HepG2 (cell line): ENCODE measurements at regions not wholly inside any gene's neighbourhood (a gene's known extent, or its start where the extent isn't known, plus 50 kb on each side); places are given as distances from the start of the nearest gene placed in this dataset.

Experiments used
- ATAC-seq: fragments of 200-7000 bp; cut with Tn5 transposase; 3 replicates; pipeline ENCODE4 v1.9.1; 2020; ENCODE audit warnings: mild to moderate bottlenecking, moderate library complexity
- BruUV-seq: library from RNA; stranded (reverse); fragments of 400-500 nt; replicated peaks from 2 replicates; lab custom pipeline; 2021; lab: Mats Ljungman, UMichigan
- CTCF ChIA-PET: fragments of 300-600 bp; formaldehyde crosslinking; extraction: SDS; loops from one replicate; lab custom pipeline; 2021; ENCODE audit warnings: low total read pairs, inconsistent platforms, low intra/inter-chr PET ratio; lab: Yijun Ruan, JAX
- POLR2A ChIA-PET: fragments of 350-600 bp; sonication (Branson Sonifier 250); formaldehyde crosslinking; loops from one replicate; lab custom pipeline; 2020; ENCODE audit warnings: antibody characterized with exemption, inconsistent platforms; lab: Yijun Ruan, JAX
- DNase-seq: peaks from one replicate; pipeline ENCODE4 v3.0.0-alpha.2; 2015; ENCODE audit warnings: low spot score
- FAIRE-seq: peaks from 3 replicates; lab custom pipeline; 2011; peaks lifted over from hg19 to GRCh38; lab: Jason Lieb, UNC
- H2AFZ ChIP-seq: one replicate; pipeline ENCODE4 v1.6.1; 2011; ENCODE audit warnings: low read length, inconsistent platforms
- H3K27ac ChIP-seq: fragments of 300-600 bp; 3 replicates; pipeline ENCODE4 v1.8.0; 2011; ENCODE audit warnings: mixed run types, mild to moderate bottlenecking, mixed read lengths, low read length, inconsistent platforms; ENCODE audit not compliant: insufficient read depth; ENCODE audit errors: extremely low read length
- H3K27me3 ChIP-seq, 2 experiments: fragments of 200-600 bp in 1 of 2; 2 replicates in 1 of 2; 3 replicates in 1 of 2; pipeline versions ENCODE4 v1.6.0 to v1.8.0; 2011; ENCODE audit warnings: low read length in 2 of 2, mild to moderate bottlenecking in 2 of 2, moderate library complexity in 2 of 2, inconsistent platforms in 1 of 2; ENCODE audit not compliant: insufficient read depth in 2 of 2, control insufficient read depth in 1 of 2
- H3K36me3 ChIP-seq, 2 experiments: fragments of 200-600 bp in 1 of 2; replicated peaks in 1 of 2; 2 replicates in 1 of 2; 3 replicates in 1 of 2; pipeline versions ENCODE4 v1.5.1 to v1.8.0; 2011; ENCODE audit warnings: low read length in 2 of 2, inconsistent platforms in 1 of 2; ENCODE audit not compliant: insufficient read depth in 2 of 2, control insufficient read depth in 1 of 2
- H3K4me1 ChIP-seq: 2 replicates; pipeline ENCODE4 v1.5.1; 2012; ENCODE audit warnings: low read length, inconsistent platforms; ENCODE audit not compliant: insufficient read depth
- H3K4me2 ChIP-seq: 2 replicates; pipeline ENCODE4 v1.6.0; 2011; ENCODE audit warnings: low read depth, low read length, inconsistent platforms
- H3K4me3 ChIP-seq, 3 experiments: fragments of 200-600 bp in 1 of 3; sonication (generic), shearing (Covaris generic) in 1 of 3; replicated peaks in 1 of 3; 2 replicates each; pipeline ENCODE4 v1.5.1; 2011 to 2016; ENCODE audit warnings: low read length in 3 of 3, inconsistent platforms in 2 of 3, low read depth in 2 of 3, mild to moderate bottlenecking in 2 of 3, control low read depth in 1 of 3, mixed read lengths in 1 of 3; ENCODE audit not compliant: insufficient read depth in 1 of 3
- H3K79me2 ChIP-seq: one replicate; pipeline ENCODE4 v1.6.1; 2011; ENCODE audit warnings: low read length, inconsistent platforms; ENCODE audit not compliant: insufficient read depth
- H3K9ac ChIP-seq: 2 replicates; pipeline ENCODE4 v1.6.0; 2011; ENCODE audit warnings: mild to moderate bottlenecking, low read depth, low read length, inconsistent platforms; ENCODE audit not compliant: insufficient read depth
- H3K9me3 ChIP-seq: 2 replicates; pipeline ENCODE4 v1.5.1; 2012; ENCODE audit warnings: mild to moderate bottlenecking, low read length
- H4K20me1 ChIP-seq: 2 replicates; pipeline ENCODE4 v1.6.0; 2011; ENCODE audit warnings: inconsistent platforms, mild to moderate bottlenecking, low read length, moderate library complexity; ENCODE audit not compliant: insufficient read depth
- CEBPG ChIP-seq: IDR thresholded peaks from 2 replicates; pipeline ENCODE4 v1.6.1; 2016
- PHF8 ChIP-seq: sonication (generic); formaldehyde crosslinking; IDR thresholded peaks from 2 replicates; pipeline ENCODE4 v1.5.0; 2020; ENCODE audit warnings: missing genetic modification reagents
- SMAD1 ChIP-seq: sonication (generic); formaldehyde crosslinking; IDR thresholded peaks from 2 replicates; pipeline ENCODE4 v1.4.0; 2020; ENCODE audit warnings: missing genetic modification reagents, low read depth, mild to moderate bottlenecking, borderline replicate concordance
- ZNF326 ChIP-seq: sonication (generic); formaldehyde crosslinking; IDR thresholded peaks from 2 replicates; pipeline ENCODE4 v1.4.0; 2020; ENCODE audit warnings: missing genetic modification reagents, borderline replicate concordance
- ZNF652 ChIP-seq: IDR thresholded peaks from 2 replicates; pipeline ENCODE4 v1.6.1; 2016; ENCODE audit warnings: low read depth, borderline replicate concordance
- WGBS: methylation state at CpG from one replicate; pipeline ENCODE4 v1.1.6; 2017; ENCODE audit warnings: low lambda C conversion rate; 5-methylcytosine and 5-hydroxymethylcytosine counted together
- in situ Hi-C: cut with HindIII; loops from 2 replicates; pipeline ENCODE4 v1.10.0; 2017; ENCODE audit warnings: low pct_unique_long_range_greater_than_20kb; ENCODE audit not compliant: extremely low pct_ligation_motif_present
- intact Hi-C: fragments of 100-400 bp; cut with micrococcal nuclease; formaldehyde crosslinking; loops from one replicate; pipeline ENCODE4 v1.10.0; 2022; ENCODE audit not compliant: unreplicated experiment
- TF ChIP-seq, protein P1 (sequence below): sonication (generic); formaldehyde crosslinking; IDR thresholded peaks from 2 replicates; pipeline ENCODE4 v1.9.0; 2021; ENCODE audit warnings: mild to moderate bottlenecking, missing genetic modification reagents
- TF ChIP-seq, protein P2 (sequence below): sonication (generic); formaldehyde crosslinking; IDR thresholded peaks from 2 replicates; pipeline ENCODE4 v1.4.0; 2020; ENCODE audit warnings: missing genetic modification reagents
- TF ChIP-seq, protein P3 (sequence below): IDR thresholded peaks from 2 replicates; pipeline ENCODE4 v1.6.1; 2016; ENCODE audit warnings: missing genetic modification reagents, missing compliant biosample characterization

- FAIRE-seq, result no peak
- no peak overlapping the region for H3K9ac ChIP-seq
- TF ChIP-seq ZNF326 (CRISPR knock-in tag) (no peak), SMAD1 (CRISPR knock-in tag) (no peak), PHF8 (CRISPR knock-in tag) (no peak), ZNF652 (no peak), CEBPG (CRISPR knock-in tag) (no peak)
- TF ChIP-seq, protein P1, sequence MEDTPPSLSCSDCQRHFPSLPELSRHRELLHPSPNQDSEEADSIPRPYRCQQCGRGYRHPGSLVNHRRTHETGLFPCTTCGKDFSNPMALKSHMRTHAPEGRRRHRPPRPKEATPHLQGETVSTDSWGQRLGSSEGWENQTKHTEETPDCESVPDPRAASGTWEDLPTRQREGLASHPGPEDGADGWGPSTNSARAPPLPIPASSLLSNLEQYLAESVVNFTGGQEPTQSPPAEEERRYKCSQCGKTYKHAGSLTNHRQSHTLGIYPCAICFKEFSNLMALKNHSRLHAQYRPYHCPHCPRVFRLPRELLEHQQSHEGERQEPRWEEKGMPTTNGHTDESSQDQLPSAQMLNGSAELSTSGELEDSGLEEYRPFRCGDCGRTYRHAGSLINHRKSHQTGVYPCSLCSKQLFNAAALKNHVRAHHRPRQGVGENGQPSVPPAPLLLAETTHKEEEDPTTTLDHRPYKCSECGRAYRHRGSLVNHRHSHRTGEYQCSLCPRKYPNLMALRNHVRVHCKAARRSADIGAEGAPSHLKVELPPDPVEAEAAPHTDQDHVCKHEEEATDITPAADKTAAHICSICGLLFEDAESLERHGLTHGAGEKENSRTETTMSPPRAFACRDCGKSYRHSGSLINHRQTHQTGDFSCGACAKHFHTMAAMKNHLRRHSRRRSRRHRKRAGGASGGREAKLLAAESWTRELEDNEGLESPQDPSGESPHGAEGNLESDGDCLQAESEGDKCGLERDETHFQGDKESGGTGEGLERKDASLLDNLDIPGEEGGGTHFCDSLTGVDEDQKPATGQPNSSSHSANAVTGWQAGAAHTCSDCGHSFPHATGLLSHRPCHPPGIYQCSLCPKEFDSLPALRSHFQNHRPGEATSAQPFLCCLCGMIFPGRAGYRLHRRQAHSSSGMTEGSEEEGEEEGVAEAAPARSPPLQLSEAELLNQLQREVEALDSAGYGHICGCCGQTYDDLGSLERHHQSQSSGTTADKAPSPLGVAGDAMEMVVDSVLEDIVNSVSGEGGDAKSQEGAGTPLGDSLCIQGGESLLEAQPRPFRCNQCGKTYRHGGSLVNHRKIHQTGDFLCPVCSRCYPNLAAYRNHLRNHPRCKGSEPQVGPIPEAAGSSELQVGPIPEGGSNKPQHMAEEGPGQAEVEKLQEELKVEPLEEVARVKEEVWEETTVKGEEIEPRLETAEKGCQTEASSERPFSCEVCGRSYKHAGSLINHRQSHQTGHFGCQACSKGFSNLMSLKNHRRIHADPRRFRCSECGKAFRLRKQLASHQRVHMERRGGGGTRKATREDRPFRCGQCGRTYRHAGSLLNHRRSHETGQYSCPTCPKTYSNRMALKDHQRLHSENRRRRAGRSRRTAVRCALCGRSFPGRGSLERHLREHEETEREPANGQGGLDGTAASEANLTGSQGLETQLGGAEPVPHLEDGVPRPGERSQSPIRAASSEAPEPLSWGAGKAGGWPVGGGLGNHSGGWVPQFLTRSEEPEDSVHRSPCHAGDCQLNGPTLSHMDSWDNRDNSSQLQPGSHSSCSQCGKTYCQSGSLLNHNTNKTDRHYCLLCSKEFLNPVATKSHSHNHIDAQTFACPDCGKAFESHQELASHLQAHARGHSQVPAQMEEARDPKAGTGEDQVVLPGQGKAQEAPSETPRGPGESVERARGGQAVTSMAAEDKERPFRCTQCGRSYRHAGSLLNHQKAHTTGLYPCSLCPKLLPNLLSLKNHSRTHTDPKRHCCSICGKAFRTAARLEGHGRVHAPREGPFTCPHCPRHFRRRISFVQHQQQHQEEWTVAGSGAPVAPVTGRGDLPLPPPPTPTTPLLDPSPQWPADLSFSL (CRISPR knock-in tag), result no peak
- TF ChIP-seq, protein P2, sequence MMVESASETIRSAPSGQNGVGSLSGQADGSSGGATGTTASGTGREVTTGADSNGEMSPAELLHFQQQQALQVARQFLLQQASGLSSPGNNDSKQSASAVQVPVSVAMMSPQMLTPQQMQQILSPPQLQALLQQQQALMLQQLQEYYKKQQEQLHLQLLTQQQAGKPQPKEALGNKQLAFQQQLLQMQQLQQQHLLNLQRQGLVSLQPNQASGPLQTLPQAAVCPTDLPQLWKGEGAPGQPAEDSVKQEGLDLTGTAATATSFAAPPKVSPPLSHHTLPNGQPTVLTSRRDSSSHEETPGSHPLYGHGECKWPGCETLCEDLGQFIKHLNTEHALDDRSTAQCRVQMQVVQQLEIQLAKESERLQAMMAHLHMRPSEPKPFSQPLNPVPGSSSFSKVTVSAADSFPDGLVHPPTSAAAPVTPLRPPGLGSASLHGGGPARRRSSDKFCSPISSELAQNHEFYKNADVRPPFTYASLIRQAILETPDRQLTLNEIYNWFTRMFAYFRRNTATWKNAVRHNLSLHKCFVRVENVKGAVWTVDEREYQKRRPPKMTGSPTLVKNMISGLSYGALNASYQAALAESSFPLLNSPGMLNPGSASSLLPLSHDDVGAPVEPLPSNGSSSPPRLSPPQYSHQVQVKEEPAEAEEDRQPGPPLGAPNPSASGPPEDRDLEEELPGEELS (CRISPR knock-in tag), result no peak
- TF ChIP-seq, protein P3, sequence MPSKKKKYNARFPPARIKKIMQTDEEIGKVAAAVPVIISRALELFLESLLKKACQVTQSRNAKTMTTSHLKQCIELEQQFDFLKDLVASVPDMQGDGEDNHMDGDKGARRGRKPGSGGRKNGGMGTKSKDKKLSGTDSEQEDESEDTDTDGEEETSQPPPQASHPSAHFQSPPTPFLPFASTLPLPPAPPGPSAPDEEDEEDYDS, result no peak
- no peak overlapping the region for H2AFZ ChIP-seq
- H4K20me1 ChIP-seq, result no peaks in the 10 kb centered on the region
- no TSS peak for BruUV-seq
- H3K4me1 ChIP-seq, result peaks cover 7% of the 10 kb centered on the region
- peaks cover 0 to 20% of the 10 kb centered on the region in 2 experiments; a peak in 2 of 5 replicates for H3K27me3 ChIP-seq
- intact Hi-C loops (no loop called here), in situ Hi-C loops (no loop called here)
- CTCF ChIA-PET, result no interaction called here
- POLR2A ChIA-PET, result no interaction called here
- no peak overlapping the region for H3K4me2 ChIP-seq
- DNase-seq, result no peak
- no peaks in the 10 kb centered on the region for H3K79me2 ChIP-seq
- H3K27ac ChIP-seq, result no peak overlapping the region
- H3K4me3 ChIP-seq, result no peak overlapping the region
- ATAC-seq, result no peak
- H3K36me3 ChIP-seq, result no peaks in the 10 kb centered on the region
- no peaks in the 10 kb centered on the region for H3K9me3 ChIP-seq
- 2% methylated on average over 5 of the region's 5 CpGs for WGBS
Observed at GRCh38 chr19:34089566-34089965, 82.7 kb upstream of the LSM14A start.
